SK-N-SH treated with all-trans-retinoic acid at 6 μM for 48 hours (cell line): ENCODE measurements at regions not wholly inside any gene's neighbourhood (a gene's known extent, or its start where the extent isn't known, plus 50 kb on each side); places are given as distances from the start of the nearest gene placed in this dataset.

Experiments
- ATAC-seq: fragments of 200-7000 bp; cut with Tn5 transposase; 3 replicates; pipeline ENCODE4 v1.9.1; 2020; ENCODE audit warnings: mild to moderate bottlenecking, moderate library complexity
- ARNTL ChIP-seq: fragments of 450-650 bp; formaldehyde crosslinking; IDR thresholded peaks from 2 replicates; pipeline ENCODE4 v1.5.0; 2020; ENCODE audit warnings: low read depth, mild to moderate bottlenecking, moderate library complexity, borderline replicate concordance
- BACH2 ChIP-seq: fragments of 250-450 bp; sonication (Bioruptor Pico); IDR thresholded peaks from 2 replicates; pipeline ENCODE4 v1.9.0; 2021; ENCODE audit warnings: mild to moderate bottlenecking, borderline replicate concordance
- CREB5 ChIP-seq: fragments of 250-450 bp; sonication (Bioruptor Pico); IDR thresholded peaks from 2 replicates; pipeline ENCODE4 v1.5.1; 2020; ENCODE audit warnings: low read depth, mild to moderate bottlenecking, moderate library complexity
- CSDC2 ChIP-seq: fragments of 250-450 bp; sonication (Bioruptor Pico); IDR thresholded peaks from 2 replicates; pipeline ENCODE4 v1.5.0; 2020; ENCODE audit warnings: mild to moderate bottlenecking, moderate library complexity
- CSRNP3 ChIP-seq: fragments of 250-450 bp; sonication (Bioruptor Pico); IDR thresholded peaks from 2 replicates; pipeline ENCODE4 v1.5.1; 2021; ENCODE audit warnings: mild to moderate bottlenecking, moderate library complexity
- ESRRG ChIP-seq: fragments of 250-450 bp; sonication (Bioruptor Pico); IDR thresholded peaks from 2 replicates; pipeline ENCODE4 v1.6.1; 2021; ENCODE audit warnings: mild to moderate bottlenecking
- ISL1 ChIP-seq: fragments of 250-450 bp; sonication (Bioruptor Pico); IDR thresholded peaks from 2 replicates; pipeline ENCODE4 v2.1.2; 2022; ENCODE audit warnings: mild to moderate bottlenecking, moderate library complexity
- OSR1 ChIP-seq: fragments of 250-450 bp; sonication (Bioruptor Pico); IDR thresholded peaks from 2 replicates; pipeline ENCODE4 v1.8.0; 2022; ENCODE audit warnings: moderate library complexity, mild to moderate bottlenecking, inconsistent platforms
- POU6F1 ChIP-seq: fragments of 250-450 bp; sonication (Bioruptor Pico); IDR thresholded peaks from 2 replicates; pipeline ENCODE4 v1.8.0; 2021; ENCODE audit warnings: low read depth, mild to moderate bottlenecking, moderate library complexity, borderline replicate concordance
- RARB ChIP-seq: fragments of 250-450 bp; sonication (Bioruptor Pico); IDR thresholded peaks from 2 replicates; pipeline ENCODE4 v1.8.0; 2021; ENCODE audit warnings: mild to moderate bottlenecking, moderate library complexity
- SNAI2 ChIP-seq: fragments of 250-450 bp; sonication (Bioruptor Pico); IDR thresholded peaks from 2 replicates; pipeline ENCODE4 v1.5.0; 2020; ENCODE audit warnings: mild to moderate bottlenecking, moderate library complexity
- TCF4 ChIP-seq: fragments of 250-450 bp; sonication (Bioruptor Pico); IDR thresholded peaks from 2 replicates; pipeline ENCODE4 v1.8.0; 2021; ENCODE audit warnings: mild to moderate bottlenecking, moderate library complexity, borderline replicate concordance
- TOX ChIP-seq: fragments of 250-450 bp; sonication (Bioruptor Pico); IDR thresholded peaks from 2 replicates; pipeline ENCODE4 v1.8.0; 2021; ENCODE audit warnings: mild to moderate bottlenecking, moderate library complexity, borderline replicate concordance
- TSHZ2 ChIP-seq: fragments of 250-450 bp; sonication (Bioruptor Pico); IDR thresholded peaks from 2 replicates; pipeline ENCODE4 v1.5.0; 2020; ENCODE audit warnings: mild to moderate bottlenecking, moderate library complexity
- ZFP3 ChIP-seq: fragments of 250-450 bp; sonication (Bioruptor Pico); IDR thresholded peaks from 2 replicates; pipeline ENCODE4 v1.5.0; 2020; ENCODE audit warnings: mild to moderate bottlenecking, moderate library complexity
- ZFP30 ChIP-seq: fragments of 450-650 bp; formaldehyde crosslinking; IDR thresholded peaks from 2 replicates; pipeline ENCODE4 v1.5.0; 2022; ENCODE audit warnings: mild to moderate bottlenecking, moderate library complexity
- ZNF70 ChIP-seq: fragments of 450-650 bp; formaldehyde crosslinking; IDR thresholded peaks from 2 replicates; pipeline ENCODE4 v1.5.0; 2020; ENCODE audit warnings: mild to moderate bottlenecking, moderate library complexity
- ZNF8 ChIP-seq: fragments of 450-650 bp; formaldehyde crosslinking; IDR thresholded peaks from 2 replicates; pipeline ENCODE4 v1.5.0; 2020; ENCODE audit warnings: mild to moderate bottlenecking, moderate library complexity

- no peak for ATAC-seq
Measured at GRCh38 chr10:107303203-107303602, 138.7 kb upstream of the SORCS1 start.

GRCh38 chr10:107299606-107300005 lies 135.1 kb upstream of the SORCS1 start:
- TF ChIP-seq ZNF70 (CRISPR knock-in tag) (no peak), CSRNP3 (CRISPR knock-in tag) (no peak), ZFP30 (CRISPR knock-in tag) (no peak), ZNF8 (CRISPR knock-in tag) (no peak), RARB (CRISPR knock-in tag) (no peak), TCF4 (CRISPR knock-in tag) (no peak), TOX (CRISPR knock-in tag) (no peak), CSDC2 (CRISPR knock-in tag) (no peak), ESRRG (CRISPR knock-in tag) (no peak), SNAI2 (CRISPR knock-in tag) (no peak), ZFP3 (no peak), POU6F1 (CRISPR knock-in tag) (no peak), ARNTL (no peak), BACH2 (no peak), OSR1 (CRISPR knock-in tag) (no peak), TSHZ2 (CRISPR knock-in tag) (no peak), ISL1 (no peak)
- ATAC-seq: no peak

More at GRCh38 chr10:107303203-107303602, 138.7 kb upstream of the SORCS1 start:
- TF ChIP-seq OSR1 (CRISPR knock-in tag): no peak

GRCh38 chr10:107284187-107284586 lies 119.7 kb upstream of the SORCS1 start:
- no peak for ATAC-seq
- TF ChIP-seq POU6F1 (CRISPR knock-in tag) (no peak), ZNF70 (CRISPR knock-in tag) (no peak), TSHZ2 (CRISPR knock-in tag) (no peak), CREB5 (CRISPR knock-in tag) (no peak), ESRRG (CRISPR knock-in tag) (no peak)
- TF ChIP-seq, all 23 proteins: peak for 0
